Activated CD8-positive, alpha-beta memory T cell treated with anti-CD3 and anti-CD28 coated beads, Interleukin-2, amount 10 ng/mL, durations not matched to agents 7 days and 5 days (primary cell): ENCODE measurements at regions not wholly inside any gene's neighbourhood (a gene's known extent, or its start where the extent isn't known, plus 50 kb on each side); places are given as distances from the start of the nearest gene placed in this dataset.

ENCODE experiments used
- ATAC-seq: fragments of 150-1000 bp; cut with Tn5 transposase; one replicate; pipeline ENCODE4 v1.10.0; 2021; ENCODE audit warnings: moderate library complexity
- CTCF ChIA-PET: fragments of 350-600 bp; sonication (Branson Sonifier 250); formaldehyde crosslinking; loops from one replicate; lab custom pipeline; 2021; ENCODE audit warnings: antibody characterized with exemption; lab: Charles Lee
- DNase-seq: peaks from one replicate; pipeline ENCODE4 v3.0.0-alpha.2; 2020
- H3K27ac Mint-ChIP-seq: one replicate; pipeline ENCODE4 v1.8.0; 2021; ENCODE audit warnings: mild to moderate bottlenecking, mixed read lengths
- H3K27me3 Mint-ChIP-seq: one replicate; pipeline ENCODE4 v1.8.0; 2021; ENCODE audit warnings: mixed read lengths
- H3K36me3 Mint-ChIP-seq: one replicate; pipeline ENCODE4 v1.8.0; 2021; ENCODE audit warnings: mild to moderate bottlenecking, mixed read lengths
- H3K4me1 Mint-ChIP-seq: one replicate; pipeline ENCODE4 v1.8.0; 2021; ENCODE audit warnings: mixed read lengths
- H3K4me3 Mint-ChIP-seq: one replicate; pipeline ENCODE4 v1.8.0; 2021; ENCODE audit warnings: mild to moderate bottlenecking, moderate library complexity, mixed read lengths
- H3K9me3 Mint-ChIP-seq: one replicate; pipeline ENCODE4 v1.8.0; 2022; ENCODE audit warnings: low read depth, mixed read lengths

GRCh38 chr22:22042009-22042408 lies 59.4 kb upstream of the TOP3B start:
- Mint-ChIP-seq H3K4me1 (no peaks in the 10 kb centered on the region), H3K27me3 (peaks cover 18% of the 10 kb centered on the region), H3K36me3 (no peaks in the 10 kb centered on the region), H3K9me3 (no peaks in the 10 kb centered on the region), H3K4me3 (no peak overlapping the region), H3K27ac (no peak overlapping the region)
- ATAC-seq (no peak), DNase-seq (no peak)
- CTCF ChIA-PET, result interaction anchor here (1.6 to 2.3 kb wide), 3 partner anchors 9 to 28 kb away, joined by 4 to 10 read pairs (median 6); no protein-coding TSS in a partner anchor

- DNase-seq (no peak), ATAC-seq (no peak)
- no peak overlapping the region for H3K27ac Mint-ChIP-seq
- CTCF ChIA-PET, result no interaction called here
- no peaks in the 10 kb centered on the region for H3K9me3 Mint-ChIP-seq
- H3K4me1 Mint-ChIP-seq, result no peaks in the 10 kb centered on the region
- no peaks in the 10 kb centered on the region for H3K36me3 Mint-ChIP-seq
- no peak overlapping the region for H3K4me3 Mint-ChIP-seq
- H3K27me3 Mint-ChIP-seq, result peaks cover 12% of the 10 kb centered on the region
These were observed 58.3 kb upstream of the TOP3B start for GRCh38 chr22:22040908-22041307.

GRCh38 chr22:22040472-22040871 lies 57.9 kb upstream of the TOP3B start:
- Mint-ChIP-seq H3K27me3 (peaks cover 13% of the 10 kb centered on the region), H3K4me3 (no peak overlapping the region), H3K36me3 (no peaks in the 10 kb centered on the region), H3K27ac (no peak overlapping the region), H3K4me1 (no peaks in the 10 kb centered on the region), H3K9me3 (no peaks in the 10 kb centered on the region)
- CTCF ChIA-PET, result no interaction called here
- ATAC-seq (no peak), DNase-seq (no peak)

GRCh38 chr22:22039286-22040074 lies 56.9 kb upstream of the TOP3B start:
- H3K27me3 Mint-ChIP-seq, result peaks cover 18% of the 10 kb centered on the region
- no peak for ATAC-seq
- H3K4me3 Mint-ChIP-seq, result no peak overlapping the region
- DNase-seq, result no peak
- no peaks in the 10 kb centered on the region for H3K36me3 Mint-ChIP-seq
- no peak overlapping the region for H3K27ac Mint-ChIP-seq
- H3K9me3 Mint-ChIP-seq, result no peaks in the 10 kb centered on the region
- CTCF ChIA-PET, result no interaction called here
- no peaks in the 10 kb centered on the region for H3K4me1 Mint-ChIP-seq

GRCh38 chr22:22038178-22038880 lies 55.7 kb upstream of the TOP3B start:
- H3K27me3 Mint-ChIP-seq, result peaks cover 26% of the 10 kb centered on the region
- H3K4me3 Mint-ChIP-seq, result no peak overlapping the region
- H3K9me3 Mint-ChIP-seq, result no peaks in the 10 kb centered on the region

GRCh38 chr22:22037740-22038139 lies 55.2 kb upstream of the TOP3B start:
- CTCF ChIA-PET, result no interaction called here
- no peak for ATAC-seq
- Mint-ChIP-seq H3K4me1 (no peaks in the 10 kb centered on the region), H3K9me3 (no peaks in the 10 kb centered on the region), H3K4me3 (no peak overlapping the region), H3K36me3 (no peaks in the 10 kb centered on the region), H3K27me3 (peaks cover 27% of the 10 kb centered on the region), H3K27ac (no peak overlapping the region)
- no peak for DNase-seq

More at GRCh38 chr22:22038178-22038880, 55.7 kb upstream of the TOP3B start:
- Mint-ChIP-seq H3K36me3 (no peaks in the 10 kb centered on the region), H3K4me1 (no peaks in the 10 kb centered on the region), H3K27ac (no peak overlapping the region)
- ATAC-seq, result no peak
- DNase-seq, result no peak
- CTCF ChIA-PET, result no interaction called here

GRCh38 chr22:22037229-22037628 lies 54.6 kb upstream of the TOP3B start:
- DNase-seq (no peak), ATAC-seq (no peak)
- Mint-ChIP-seq H3K27me3 (peaks cover 27% of the 10 kb centered on the region), H3K4me1 (no peaks in the 10 kb centered on the region), H3K27ac (no peak overlapping the region), H3K9me3 (no peaks in the 10 kb centered on the region), H3K4me3 (no peak overlapping the region), H3K36me3 (no peaks in the 10 kb centered on the region)
- CTCF ChIA-PET, result no interaction called here

GRCh38 chr22:22036588-22036987 lies 54.0 kb upstream of the TOP3B start:
- H3K9me3 Mint-ChIP-seq, result no peaks in the 10 kb centered on the region
- no peaks in the 10 kb centered on the region for H3K4me1 Mint-ChIP-seq
- no peak for ATAC-seq
- no peak for DNase-seq
- CTCF ChIA-PET, result no interaction called here
- no peak overlapping the region for H3K27ac Mint-ChIP-seq
- peaks cover 22% of the 10 kb centered on the region for H3K27me3 Mint-ChIP-seq
- no peaks in the 10 kb centered on the region for H3K36me3 Mint-ChIP-seq
- no peak overlapping the region for H3K4me3 Mint-ChIP-seq

- H3K27ac Mint-ChIP-seq, result no peak overlapping the region
- ATAC-seq (no peak), DNase-seq (no peak)
- peaks cover 21% of the 10 kb centered on the region for H3K27me3 Mint-ChIP-seq
- CTCF ChIA-PET, result no interaction called here
- H3K4me1 Mint-ChIP-seq, result no peaks in the 10 kb centered on the region
- H3K9me3 Mint-ChIP-seq, result no peaks in the 10 kb centered on the region
- H3K4me3 Mint-ChIP-seq, result no peak overlapping the region
- H3K36me3 Mint-ChIP-seq, result no peaks in the 10 kb centered on the region
These were observed 53.3 kb upstream of the TOP3B start for GRCh38 chr22:22035771-22036314.

GRCh38 chr22:22035203-22035602 lies 52.6 kb upstream of the TOP3B start:
- peaks cover 21% of the 10 kb centered on the region for H3K27me3 Mint-ChIP-seq
- H3K4me3 Mint-ChIP-seq, result no peak overlapping the region
- no peaks in the 10 kb centered on the region for H3K4me1 Mint-ChIP-seq
- H3K27ac Mint-ChIP-seq, result no peak overlapping the region
- H3K9me3 Mint-ChIP-seq, result no peaks in the 10 kb centered on the region
- ATAC-seq (no peak), DNase-seq (no peak)
- H3K36me3 Mint-ChIP-seq, result no peaks in the 10 kb centered on the region
- CTCF ChIA-PET, result no interaction called here

GRCh38 chr22:22034469-22035132 lies 52.0 kb upstream of the TOP3B start:
- Mint-ChIP-seq H3K27ac (no peak overlapping the region), H3K27me3 (peaks cover 21% of the 10 kb centered on the region), H3K4me3 (no peak overlapping the region), H3K4me1 (no peaks in the 10 kb centered on the region), H3K9me3 (no peaks in the 10 kb centered on the region), H3K36me3 (no peaks in the 10 kb centered on the region)
- CTCF ChIA-PET, result no interaction called here
- no peak for ATAC-seq
- no peak for DNase-seq

- Mint-ChIP-seq H3K4me3 (no peak overlapping the region), H3K4me1 (no peaks in the 10 kb centered on the region), H3K27me3 (peaks cover 21% of the 10 kb centered on the region), H3K36me3 (no peaks in the 10 kb centered on the region), H3K27ac (no peak overlapping the region), H3K9me3 (no peaks in the 10 kb centered on the region)
- CTCF ChIA-PET, result interaction anchor here (1.6 kb wide), 1 partner anchor 9 kb away, joined by 6 read pairs; no protein-coding TSS in a partner anchor
- DNase-seq, result no peak
- no peak for ATAC-seq
These were observed 51.3 kb upstream of the TOP3B start for GRCh38 chr22:22033803-22034468.
